Left lung (tissue), 4 donors: ENCODE measurements at regions not wholly inside any gene's neighbourhood (a gene's known extent, or its start where the extent isn't known, plus 50 kb on each side); places are given as distances from the start of the nearest gene placed in this dataset.
"Not testable (repeated sequence)": the region's sequence is repeated elsewhere in the genome, so short reads cannot be mapped to it uniquely, and the experiment has no call there.

Source experiments
- ATAC-seq: fragments of 200-7000 bp; cut with Tn5 transposase; one replicate; pipeline ENCODE4 v1.9.1; 2020; ENCODE audit warnings: moderate library complexity
- DNase-seq, 4 donors: peaks; one replicate each; pipeline ENCODE4 v3.0.0-alpha.2; 2013 to 2020
- H3K27ac ChIP-seq, 2 donors: fragments of 200-600 bp; sonication (generic) in 1 of 2; one replicate each; pipeline versions ENCODE4 v1.5.0 to v1.8.0; 2020 to 2021
- H3K27me3 ChIP-seq, 2 donors: fragments of 200-600 bp; sonication (generic) in 1 of 2; one replicate each; pipeline versions ENCODE4 v1.5.0 to v1.8.0; 2020 to 2021
- H3K36me3 ChIP-seq, 2 donors: fragments of 200-600 bp; sonication (generic) in 1 of 2; one replicate each; pipeline versions ENCODE4 v1.5.0 to v1.8.0; 2020 to 2021
- H3K4me1 ChIP-seq, 2 donors: fragments of 200-600 bp; one replicate each; pipeline ENCODE4 v1.8.0; 2021
- H3K4me3 ChIP-seq, 2 donors: fragments of 200-600 bp; sonication (generic) in 1 of 2; one replicate each; pipeline versions ENCODE4 v1.5.0 to v1.8.0; 2020 to 2021; ENCODE audit warnings: mild to moderate bottlenecking in 1 of 2
- H3K9me3 ChIP-seq, 2 donors: fragments of 200-600 bp; sonication (generic) in 1 of 2; one replicate each; pipeline versions ENCODE4 v1.5.0 to v1.8.0; 2020 to 2021
- CTCF ChIP-seq, 2 donors: fragments of 200-600 bp; sonication (generic) in 1 of 2; IDR thresholded peaks; one replicate each; pipeline versions ENCODE4 v1.5.0 to v1.8.0; 2021; ENCODE audit warnings: antibody characterized with exemption in 2 of 2
- intact Hi-C, 2 donors: fragments of 100-400 bp; cut with DNase I; formaldehyde crosslinking; loops; one replicate each; pipeline versions ENCODE4 v1.11.2 to v1.14.2; 2022
- donor health status: DM: no; HTN: yes; CAD: no.
- donor health status: DM: no; HTN: no; CAD: no.

GRCh38 chr7:43054052-43054722 lies 58.3 kb upstream of the HECW1 start:
- no peak for DNase-seq
- intact Hi-C loops = no loop called here
- TF ChIP-seq CTCF (IDR thresholded peaks at IDR 0.05) = no peak

GRCh38 chr7:43057141-43057540 lies 55.3 kb upstream of the HECW1 start:
- H3K27ac ChIP-seq = no peak overlapping the region
- peaks cover 0 to 6% of the 10 kb centered on the region in 2 donors for H3K27me3 ChIP-seq
- no peaks in the 10 kb centered on the region for H3K4me1 ChIP-seq
- no peak for ATAC-seq
- intact Hi-C loops = no loop called here
- H3K9me3 ChIP-seq = no peaks in the 10 kb centered on the region
- no peak overlapping the region for H3K4me3 ChIP-seq
- no peak for TF ChIP-seq CTCF (IDR thresholded peaks at IDR 0.05)
- no peak for DNase-seq
- no peaks in the 10 kb centered on the region for H3K36me3 ChIP-seq

More at GRCh38 chr7:43054052-43054722, 58.3 kb upstream of the HECW1 start:
- ATAC-seq = no peak
- Histone ChIP-seq H3K27me3 (peaks cover 0 to 4% of the 10 kb centered on the region in 2 donors), H3K36me3 (no peaks in the 10 kb centered on the region), H3K4me3 (no peak overlapping the region), H3K27ac (no peak overlapping the region), H3K4me1 (no peaks in the 10 kb centered on the region), H3K9me3 (peaks cover 0 to 5% of the 10 kb centered on the region in 2 donors)

- H3K4me3 ChIP-seq = no peak overlapping the region
- H3K36me3 ChIP-seq = no peaks in the 10 kb centered on the region
- intact Hi-C loops = no loop called here
- no peaks in the 10 kb centered on the region for H3K9me3 ChIP-seq
- DNase-seq = no peak
- H3K27me3 ChIP-seq = peaks cover 0 to 6% of the 10 kb centered on the region in 2 donors
- H3K27ac ChIP-seq = no peak overlapping the region
- H3K4me1 ChIP-seq = no peaks in the 10 kb centered on the region
- no peak for TF ChIP-seq CTCF (IDR thresholded peaks at IDR 0.05)
- ATAC-seq = no peak
These were observed 54.0 kb upstream of the HECW1 start for GRCh38 chr7:43058271-43059066.

GRCh38 chr7:43059067-43059600 lies 53.3 kb upstream of the HECW1 start:
- H3K36me3 ChIP-seq, H3K27me3 ChIP-seq, intact Hi-C loops, H3K4me1 ChIP-seq, ATAC-seq, H3K4me3 ChIP-seq, H3K9me3 ChIP-seq, H3K27ac ChIP-seq, DNase-seq: not testable (repeated sequence)
